ENCODE measurements at regions not wholly inside any gene's neighbourhood (a gene's known extent, or its start where the extent isn't known, plus 50 kb on each side); places are given as distances from the start of the nearest gene placed in this dataset.

DNA sequence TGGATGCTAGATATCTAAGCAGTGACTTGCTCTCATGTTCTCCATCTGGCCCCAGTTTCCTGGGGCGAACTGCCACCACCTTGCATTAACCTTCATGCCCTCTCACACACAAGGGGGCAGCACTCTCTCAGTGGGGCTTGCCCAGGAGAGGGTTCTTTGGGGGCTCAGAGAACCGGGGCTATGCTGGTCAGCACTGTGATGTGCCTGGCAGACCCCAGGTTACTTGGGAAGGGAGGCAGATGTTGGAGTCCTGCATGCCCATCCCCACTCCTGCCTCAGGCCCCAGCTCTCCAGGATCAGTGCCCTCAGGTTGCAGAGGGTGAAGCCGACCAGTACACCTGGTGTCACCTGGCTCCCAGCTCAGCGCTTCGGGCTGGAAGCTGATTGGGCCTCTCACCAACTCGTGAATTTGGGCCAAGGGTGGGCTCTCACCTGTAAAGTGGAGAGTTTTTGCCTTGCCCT, 396.2 kb upstream of the HS6ST1 start:
- no peak for DNase-seq

DNA sequence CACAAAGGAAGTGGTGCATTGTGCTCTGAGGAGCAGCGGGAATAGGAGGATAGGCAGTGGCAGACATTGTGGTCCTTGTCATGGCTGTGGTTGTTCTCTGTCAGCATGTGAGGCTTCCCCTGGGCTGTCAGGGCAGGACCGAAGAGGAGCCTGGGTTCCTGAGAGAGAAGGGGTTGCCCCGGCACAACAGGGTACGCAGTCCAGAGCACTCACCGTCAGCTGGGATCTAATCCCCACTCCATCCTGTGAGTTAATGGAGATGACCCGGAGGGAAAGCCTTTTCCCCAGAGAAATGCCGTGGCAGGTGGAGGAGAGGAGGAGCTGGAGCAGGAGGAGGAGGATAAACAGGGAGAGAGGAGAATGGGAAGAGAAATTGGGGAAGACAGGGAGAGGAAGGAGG, 396.7 kb upstream of the HS6ST1 start:
- no peak for DNase-seq

DNA sequence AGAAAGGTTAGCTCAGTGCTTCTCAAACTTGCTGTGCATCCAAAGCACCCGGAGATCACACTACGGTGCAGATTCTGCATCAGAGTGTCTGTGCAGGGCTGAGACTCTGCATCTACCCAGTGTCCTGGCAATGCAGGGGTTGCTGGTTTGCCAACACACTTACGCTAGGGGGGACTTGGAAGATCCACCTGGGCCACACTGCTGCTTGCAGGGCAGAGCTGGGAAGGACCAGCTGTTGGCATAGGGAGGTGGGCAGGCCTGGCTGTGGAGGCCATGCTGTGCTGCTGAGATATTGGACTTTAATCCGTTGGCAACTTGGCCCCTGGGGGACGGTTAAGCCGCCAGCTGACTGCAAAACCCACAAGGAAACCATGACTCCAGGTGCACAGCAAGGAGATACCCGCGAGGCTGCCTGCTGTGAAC, 397.6 kb upstream of the HS6ST1 start:
- DNase-seq = no peak

DNA sequence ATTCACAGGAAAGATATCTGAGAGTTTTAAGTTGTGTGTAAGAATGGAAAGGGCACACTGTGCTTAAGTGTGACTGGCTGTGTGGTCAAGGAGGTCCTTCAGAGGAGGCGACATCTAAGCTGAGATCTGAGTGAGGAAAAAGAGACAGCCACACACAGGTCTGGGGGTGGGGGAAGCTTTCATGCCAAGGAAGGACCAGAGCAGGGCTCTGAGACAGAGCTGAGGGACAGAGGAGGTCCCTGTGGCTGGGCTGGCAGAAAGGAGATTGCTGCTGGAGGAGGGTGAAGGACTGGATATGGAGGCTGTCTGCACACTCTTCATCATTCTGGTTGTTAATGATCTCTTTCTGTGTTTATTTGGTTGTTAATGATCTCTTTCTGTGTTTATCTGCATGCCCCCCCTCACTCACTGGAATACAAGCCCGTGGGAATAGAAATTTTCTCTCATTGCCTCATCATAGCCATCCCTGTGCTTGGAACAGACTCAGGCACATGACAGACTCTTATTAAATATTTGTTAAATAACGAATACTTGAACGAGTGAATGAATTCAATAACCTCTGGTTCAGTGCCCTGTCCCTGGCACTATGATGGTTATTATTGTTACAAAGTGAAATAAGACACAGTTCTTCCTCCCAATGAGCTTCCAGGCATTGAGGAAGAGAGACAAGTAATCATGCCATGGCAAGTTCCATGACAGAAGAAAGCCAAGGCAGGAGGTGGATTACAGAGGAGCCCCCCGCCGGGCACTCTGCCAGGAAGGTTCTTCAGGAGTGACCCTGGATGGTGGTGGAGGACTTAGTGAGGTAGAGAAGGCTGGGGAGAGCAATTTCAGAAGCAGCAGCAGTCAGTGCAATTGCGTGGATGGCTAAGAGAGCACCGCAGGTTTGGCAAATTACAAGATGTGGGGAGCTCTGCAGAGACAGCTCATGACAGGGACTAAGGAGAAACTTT, 399.4 kb upstream of the HS6ST1 start:
- DNase-seq = no peak

DNA sequence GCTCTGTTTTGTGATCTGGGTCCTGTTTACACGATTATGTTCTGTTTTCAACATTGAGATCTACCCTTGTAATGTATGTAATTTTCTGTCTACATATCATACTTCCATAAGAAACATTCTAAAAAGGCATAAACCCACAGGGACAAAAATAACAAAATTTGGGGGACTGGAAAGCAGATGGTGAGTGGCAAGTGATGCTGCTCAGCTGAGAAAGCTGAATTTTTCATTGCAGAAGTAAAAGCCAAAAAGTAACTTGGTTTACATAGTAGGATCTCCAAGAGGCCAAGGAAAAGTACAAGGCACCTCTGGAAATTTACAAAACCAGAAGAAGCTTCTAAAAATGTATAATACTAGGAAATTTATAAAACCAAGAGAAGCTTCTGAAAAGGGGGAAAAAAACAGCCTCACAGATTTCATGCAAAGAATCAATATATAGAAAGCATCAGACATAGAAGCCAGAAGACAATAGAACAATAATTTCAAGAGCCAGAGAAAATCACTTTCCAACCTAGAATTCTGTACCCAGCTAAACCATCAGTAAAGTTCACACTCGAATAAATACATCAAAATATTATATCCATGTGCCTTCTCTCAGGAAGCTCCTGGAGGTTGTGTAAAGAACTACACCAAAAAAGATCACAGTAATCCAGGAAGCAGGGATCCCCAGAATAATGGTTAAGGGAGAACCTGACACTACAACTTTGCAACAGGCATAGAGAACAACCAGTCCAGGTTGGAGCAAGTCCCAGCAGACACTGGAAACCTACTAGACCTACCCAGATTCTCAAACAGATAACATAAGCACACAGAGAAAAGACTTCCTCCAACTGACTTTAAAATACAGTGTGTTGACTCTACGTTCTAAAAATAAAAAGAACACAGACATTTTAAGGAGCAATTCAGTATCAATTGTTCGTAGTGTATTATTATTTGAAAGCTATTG, 401.7 kb upstream of the HS6ST1 start:
- DNase-seq = no peak

DNA sequence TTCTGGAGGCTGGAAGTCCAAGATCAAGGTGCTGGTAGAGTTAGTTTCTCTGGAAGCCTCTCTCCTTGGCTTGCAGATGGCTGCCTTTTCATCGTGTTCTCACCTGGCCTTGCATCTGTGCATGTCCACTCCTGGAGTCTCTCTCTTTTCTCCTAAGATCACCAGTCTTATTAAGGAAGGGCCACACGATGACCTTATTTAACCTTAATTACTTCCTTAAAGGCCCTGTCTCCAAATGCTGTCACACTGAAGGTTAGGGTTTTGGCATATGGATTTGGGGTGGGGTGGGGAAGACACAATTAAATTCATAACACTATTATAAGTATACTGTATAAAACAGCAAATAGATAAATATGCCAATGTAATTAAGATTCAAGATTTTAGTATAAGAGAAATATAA, 402.4 kb upstream of the HS6ST1 start:
- DNase-seq = no peak

DNA sequence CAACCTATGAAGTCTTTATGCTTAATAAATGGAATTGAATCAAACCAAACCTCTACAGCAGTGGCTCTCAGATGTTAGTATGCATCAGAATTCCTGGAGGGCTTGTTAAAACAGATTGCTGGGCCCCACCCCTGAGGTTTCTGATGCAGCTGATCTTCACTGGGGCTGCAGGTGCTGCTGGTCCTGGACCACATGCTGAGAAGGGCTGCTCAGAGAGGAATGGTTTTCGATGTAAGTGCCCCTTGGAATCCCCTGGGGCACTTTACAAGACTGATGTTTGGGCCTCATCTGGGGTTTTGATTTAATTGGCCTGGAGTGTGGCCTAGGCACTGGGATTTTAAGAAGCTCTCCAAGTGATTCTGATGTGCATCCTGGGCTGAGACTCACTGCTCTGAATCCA, 403.8 kb upstream of the HS6ST1 start:
- DNase-seq = no peak

DNA sequence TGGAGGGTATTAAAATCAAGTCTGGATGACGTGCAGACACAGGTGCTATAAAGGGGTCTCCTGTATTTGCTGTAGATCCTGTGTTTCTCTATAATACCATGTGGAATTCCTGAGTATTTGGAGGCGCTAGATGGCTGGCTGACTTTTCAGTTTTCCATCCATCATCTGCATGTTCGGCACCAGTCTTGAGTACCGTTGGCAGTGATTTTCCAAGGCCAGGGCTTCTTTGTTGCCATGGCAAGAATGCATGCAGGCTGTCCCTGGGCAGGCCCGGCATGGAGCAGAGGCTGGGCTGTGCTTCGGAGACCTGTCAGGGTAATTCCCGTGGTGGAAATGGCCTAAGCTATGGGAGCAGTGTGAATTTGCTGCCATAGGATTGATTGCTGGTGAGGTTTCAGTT, 405.9 kb upstream of the HS6ST1 start:
- no peak for DNase-seq

DNA sequence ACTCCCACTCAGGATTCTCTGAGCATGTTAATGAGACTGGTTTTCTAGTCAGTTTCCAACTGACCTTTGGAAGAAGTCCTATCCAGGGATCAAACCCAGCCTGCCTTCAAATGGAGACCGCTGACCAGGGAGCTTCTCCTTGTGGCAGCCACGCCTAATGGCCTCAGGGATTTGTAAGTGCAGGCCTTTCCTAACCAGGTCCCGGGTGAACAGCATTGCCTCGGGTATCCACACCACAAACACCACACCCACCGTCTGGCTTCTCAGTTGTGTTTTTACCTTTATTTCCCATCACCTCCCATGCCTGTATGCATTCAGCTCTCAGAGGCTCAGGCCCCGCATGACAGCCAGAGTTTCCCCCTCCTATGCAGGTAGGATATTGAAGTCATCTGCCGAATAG, 406.3 kb upstream of the HS6ST1 start:
- no peak for DNase-seq

DNA sequence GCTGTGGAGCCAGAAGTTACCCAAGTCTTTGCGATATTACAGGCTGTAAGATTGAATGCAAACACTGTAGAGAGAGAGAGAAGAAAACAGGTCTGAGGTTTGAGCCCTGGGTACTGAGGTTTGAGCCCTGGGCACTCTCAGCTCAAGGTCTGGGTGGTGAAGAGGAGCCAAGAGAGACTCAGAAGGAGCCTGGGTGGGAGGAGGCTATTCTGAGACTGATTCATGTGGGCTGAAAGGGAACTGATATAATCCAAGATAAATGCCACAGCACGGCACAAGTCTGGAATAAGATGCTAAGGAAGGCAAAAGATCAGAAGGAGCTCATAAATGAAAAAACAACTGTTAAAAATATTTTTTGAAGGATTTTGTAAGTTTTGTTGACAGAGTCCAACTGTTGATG, 407.6 kb upstream of the HS6ST1 start:
- no peak for DNase-seq

DNA sequence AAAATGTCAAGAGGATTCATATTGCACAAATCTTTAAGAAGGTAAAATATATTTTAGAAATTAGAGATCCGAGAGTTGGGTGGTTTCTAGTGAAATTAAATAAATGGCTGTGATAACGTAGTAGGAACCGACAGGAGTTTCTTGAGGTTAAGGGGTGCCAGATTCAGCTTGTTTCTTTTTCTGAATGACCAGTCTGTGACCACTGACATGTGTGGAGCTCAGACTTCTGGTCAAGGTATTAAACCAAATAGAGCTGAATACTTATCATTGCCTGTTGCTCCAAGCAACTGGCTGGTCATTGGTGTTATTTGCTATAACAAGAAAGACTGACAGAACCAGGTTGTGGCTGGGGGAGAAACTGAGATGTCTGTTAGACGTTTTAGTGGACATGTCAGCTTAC, 408.2 kb upstream of the HS6ST1 start:
- no peak for DNase-seq

DNA sequence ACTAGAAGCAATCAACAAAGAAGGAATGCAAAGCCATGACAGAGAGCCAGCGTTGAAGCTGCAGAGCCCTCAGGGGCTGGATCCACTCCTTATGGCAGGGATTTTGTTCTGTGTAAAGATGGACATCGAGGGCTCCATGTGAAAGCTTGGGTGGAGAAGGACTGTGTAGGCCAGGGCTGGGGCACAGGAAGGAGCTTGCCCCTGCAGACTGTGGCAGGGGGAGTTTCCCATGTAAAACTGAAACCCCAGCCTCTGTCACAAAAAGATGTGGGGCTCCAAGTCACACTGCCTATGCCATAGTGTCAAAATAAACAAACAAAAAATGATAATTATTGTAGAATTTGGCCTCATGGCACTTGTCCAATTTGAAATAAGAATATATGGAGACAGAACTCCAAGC, 408.7 kb upstream of the HS6ST1 start:
- no peak for DNase-seq

DNA sequence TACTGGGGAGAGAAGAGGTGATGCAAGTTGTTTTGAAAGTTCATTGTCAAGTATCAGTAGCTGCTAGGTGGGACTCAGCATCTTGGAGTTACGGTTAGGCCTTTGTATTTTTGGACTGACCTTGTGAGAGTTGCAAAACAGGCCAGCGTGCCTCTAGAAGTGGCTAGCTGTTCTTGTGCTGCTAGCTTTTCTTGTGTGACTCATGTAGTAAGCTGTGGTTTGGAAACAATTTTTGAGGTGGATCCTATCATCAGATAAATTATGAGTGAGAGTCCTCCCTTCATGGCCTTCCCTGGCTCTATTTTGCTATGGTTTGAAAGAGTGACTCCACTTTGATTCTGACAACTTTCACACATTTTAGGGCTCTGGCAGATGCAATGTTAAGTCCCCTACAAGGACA, 409.2 kb upstream of the HS6ST1 start:
- DNase-seq = no peak

DNA sequence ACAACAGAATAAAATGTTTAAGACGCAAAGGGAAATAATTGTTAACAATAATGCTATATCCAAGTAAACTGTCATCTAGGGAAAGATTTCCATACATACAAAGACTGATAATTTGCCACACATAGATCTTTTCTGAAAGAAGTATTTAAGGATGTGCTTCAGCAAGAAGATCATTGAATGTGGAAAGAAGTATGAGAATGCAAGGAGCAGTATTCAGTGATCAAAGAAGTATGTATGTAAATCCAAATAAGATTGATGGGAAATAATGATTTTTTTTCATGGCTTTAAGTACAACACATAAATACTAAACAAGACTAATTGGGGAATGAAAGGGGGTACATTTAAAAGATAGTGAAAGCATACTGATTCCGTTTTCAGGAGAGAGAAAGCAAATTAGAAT, 410.4 kb upstream of the HS6ST1 start:
- no peak for DNase-seq

DNA sequence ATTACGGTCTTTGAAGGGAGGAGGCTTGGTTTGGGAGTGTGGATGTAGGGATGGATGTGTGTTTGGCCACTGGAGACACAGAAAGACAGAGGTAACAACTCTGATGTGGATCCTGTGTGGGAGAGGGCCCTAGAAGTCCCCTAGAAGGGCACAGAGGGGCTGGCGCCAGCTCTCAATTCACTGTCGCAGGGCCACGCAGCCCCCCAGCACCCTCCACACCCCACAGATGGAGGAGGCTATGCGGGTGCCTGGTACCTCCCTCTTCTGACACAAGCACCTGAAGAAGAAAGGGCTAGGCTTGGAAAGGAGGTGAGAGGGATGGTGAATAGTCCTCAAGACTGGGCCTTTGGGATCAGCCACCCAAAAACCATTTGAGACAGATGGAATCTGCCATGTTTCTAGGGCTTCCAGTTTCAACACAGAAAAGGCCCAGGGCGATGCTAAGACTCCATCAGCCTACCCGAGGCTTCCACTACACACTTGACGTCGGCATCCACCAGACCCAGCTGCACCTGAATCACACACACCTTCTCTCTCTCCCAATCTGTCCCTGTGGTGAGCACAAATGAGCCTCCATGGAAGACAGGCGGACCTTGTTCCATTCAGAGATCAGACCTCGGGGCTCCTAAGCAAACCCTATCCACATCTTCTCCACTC, 413.5 kb upstream of the HS6ST1 start:
- DNase-seq = no peak

DNA sequence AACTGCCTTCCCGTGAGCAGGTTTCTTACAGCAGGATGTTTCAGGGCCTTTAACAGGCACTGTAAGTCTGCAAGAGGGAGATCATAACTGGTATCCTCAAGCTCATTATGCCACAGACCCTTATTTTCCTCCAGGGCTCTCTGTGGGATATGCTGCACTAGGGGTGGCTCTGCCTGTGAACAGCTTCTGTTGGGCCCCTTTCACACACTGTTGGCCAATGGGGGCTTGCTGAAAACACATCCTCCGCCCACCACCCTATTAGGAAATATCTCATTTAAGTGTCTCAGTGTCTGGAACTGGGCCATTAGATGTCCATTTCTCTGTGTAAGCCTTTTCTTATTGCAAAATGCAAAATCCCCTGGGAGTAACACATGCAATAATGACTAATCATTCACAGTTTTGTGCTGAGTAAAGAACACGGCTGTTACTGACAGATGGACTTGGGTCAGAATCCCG, 414.3 kb upstream of the HS6ST1 start:
- DNase-seq = no peak

DNA sequence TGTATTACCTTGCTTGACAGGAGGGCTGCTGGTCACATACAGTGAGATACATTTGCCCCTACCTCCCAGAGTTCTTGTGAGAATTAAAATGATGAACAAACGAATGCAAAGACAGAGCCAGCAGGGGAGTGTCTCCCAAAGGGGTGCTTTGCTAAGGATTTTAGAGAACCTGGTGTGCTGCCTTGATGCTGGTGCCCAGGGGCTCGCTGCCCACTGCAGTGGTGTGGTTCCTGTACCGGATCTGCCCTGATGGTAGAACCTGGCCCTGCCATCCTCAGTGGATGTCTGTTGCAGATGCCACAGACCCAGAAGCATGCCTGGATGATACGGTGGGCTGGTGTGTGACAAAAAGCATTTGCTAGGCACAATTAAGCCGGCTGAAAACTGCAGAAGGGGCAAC, 414.8 kb upstream of the HS6ST1 start:
- DNase-seq = no peak

DNA sequence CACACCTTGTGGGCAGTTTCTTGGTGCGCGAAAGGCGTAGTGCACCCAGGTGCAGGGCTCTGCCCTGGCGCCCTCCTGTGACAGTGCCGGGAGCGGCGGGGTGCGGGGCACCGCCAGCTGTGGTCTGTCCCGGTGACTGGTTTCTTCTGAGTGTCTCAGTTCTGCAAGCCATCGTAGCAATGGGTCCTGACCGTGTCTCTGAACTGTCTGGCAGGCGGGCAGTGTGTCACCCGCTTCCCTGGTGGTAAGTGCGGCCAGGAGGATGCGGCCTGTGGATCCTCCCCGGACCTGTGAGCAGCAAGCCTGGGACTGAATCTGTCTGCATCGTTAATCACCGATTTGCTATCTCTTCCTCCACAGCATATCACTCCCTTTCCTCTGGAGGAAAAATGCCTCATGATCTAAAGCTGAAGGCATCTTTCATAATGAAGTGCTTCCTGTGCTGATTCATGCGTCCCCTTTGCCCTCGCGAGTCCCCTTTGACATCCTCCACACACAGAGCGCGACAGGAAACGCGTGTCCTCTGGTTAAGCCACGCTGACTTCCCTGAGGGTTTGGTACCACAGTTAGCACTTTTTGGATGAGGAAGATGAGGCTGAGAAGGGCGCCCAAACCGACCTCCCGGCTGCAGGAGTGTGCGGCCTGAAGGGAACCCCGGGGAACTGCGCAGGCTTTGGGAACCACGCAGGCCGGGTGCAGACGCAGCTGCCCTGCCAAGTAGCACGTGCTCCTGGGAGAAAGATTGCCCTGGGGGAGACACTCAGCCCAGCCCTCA, 416.0 kb upstream of the HS6ST1 start:
- no peak for DNase-seq

DNA sequence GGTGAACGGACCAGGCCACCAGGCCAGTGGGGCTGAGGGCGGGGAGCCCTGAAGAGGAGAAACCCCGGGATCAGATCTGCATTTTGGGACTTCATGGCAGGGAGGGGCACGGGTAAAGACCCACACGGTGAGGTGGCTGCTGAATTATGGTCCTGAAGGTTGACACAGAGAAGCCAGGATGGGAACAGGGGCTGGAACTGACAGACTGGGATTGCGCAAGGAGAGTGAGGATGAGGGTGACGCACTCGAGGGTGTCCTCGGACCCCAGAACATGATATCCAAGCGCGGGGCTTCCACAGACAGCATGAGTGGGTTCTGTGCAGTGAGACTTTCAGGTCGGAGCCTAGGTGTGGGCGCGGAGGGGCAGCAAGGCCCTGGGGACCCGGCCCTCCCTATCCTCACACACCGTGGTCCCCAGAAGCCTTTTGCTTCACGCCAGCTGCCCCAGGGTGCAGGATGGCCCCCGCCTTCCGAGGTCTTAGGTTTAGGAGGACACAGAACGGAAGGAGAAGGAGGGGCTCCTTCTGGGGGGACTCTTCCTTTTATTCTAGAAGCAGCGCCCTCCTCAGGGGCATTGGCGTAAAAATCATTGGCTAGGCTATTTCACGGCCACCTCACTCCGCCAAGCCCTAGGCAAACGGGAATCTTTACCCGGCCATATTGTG, 416.8 kb upstream of the HS6ST1 start:
- no peak for DNase-seq

DNA sequence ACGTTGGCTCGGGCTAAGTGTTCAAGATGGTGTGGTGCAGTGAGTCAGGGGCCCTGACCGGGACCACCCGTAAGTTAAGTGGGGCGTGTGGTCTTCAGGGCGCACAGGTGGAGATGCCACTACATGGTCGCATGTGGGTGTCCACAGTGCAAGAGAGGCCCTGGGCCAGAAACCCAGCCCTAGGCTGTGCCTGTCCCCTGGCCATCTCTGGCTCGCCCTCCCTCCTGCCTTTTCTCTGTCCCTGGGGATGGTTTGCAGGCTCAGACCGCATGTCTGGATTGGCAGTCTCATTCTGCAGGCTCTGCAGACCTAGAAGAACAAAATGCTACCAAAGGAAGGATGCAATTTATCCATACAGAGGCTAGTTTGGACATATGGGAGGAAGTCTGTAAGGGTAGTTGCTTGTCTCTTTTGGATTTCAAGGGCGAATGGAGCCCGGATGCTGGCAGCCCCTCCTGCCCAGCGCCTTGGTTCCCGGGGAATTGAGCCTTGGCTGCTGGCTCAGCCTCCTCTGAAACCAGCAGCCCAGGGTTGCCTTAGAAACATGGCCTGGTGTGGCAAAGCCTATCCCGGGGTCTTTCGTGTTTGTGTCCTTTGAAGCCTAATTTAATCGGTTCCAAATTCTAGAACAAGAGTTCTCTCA, 417.5 kb upstream of the HS6ST1 start:
- DNase-seq = no peak

Measured in activated CD4-positive, CD25-positive, alpha-beta regulatory T cell (primary cell).